Endothelial cell of umbilical vein (primary cell): ENCODE measurements at regions not wholly inside any gene's neighbourhood (a gene's known extent, or its start where the extent isn't known, plus 50 kb on each side); places are given as distances from the start of the nearest gene placed in this dataset.

ENCODE experiments used
- BruUV-seq: library from RNA; stranded (reverse); fragments of 400-500 nt; replicated peaks from 2 replicates; lab custom pipeline; 2021; lab: Mats Ljungman, UMichigan
- CTCF ChIA-PET: fragments of 300-600, 350-600 bp; sonication (Branson Sonifier 250); formaldehyde crosslinking; loops from one replicate; lab custom pipeline; 2021; ENCODE audit warnings: antibody characterized with exemption, inconsistent platforms; lab: Charles Lee
- POLR2A ChIA-PET: fragments of 300-600, 350-600 bp; sonication (Branson Sonifier 250); formaldehyde crosslinking; loops from one replicate; lab custom pipeline; 2021; ENCODE audit warnings: antibody characterized with exemption, inconsistent platforms; lab: Charles Lee
- DNase-seq: peaks from one replicate; pipeline ENCODE4 v3.0.0-alpha.2; 2011; ENCODE audit warnings: low read depth, low spot score
- FAIRE-seq: peaks from 2 replicates; lab custom pipeline; 2011; peaks lifted over from hg19 to GRCh38; lab: Jason Lieb, UNC
- H2AFZ ChIP-seq: 2 replicates; pipeline ENCODE4 v1.6.0; 2012; ENCODE audit warnings: low read depth, low read length, control low read depth, inconsistent platforms
- H3K27ac ChIP-seq: 2 replicates; pipeline ENCODE4 v1.5.1; 2011; ENCODE audit warnings: low read depth, mild to moderate bottlenecking, control low read depth, low read length, moderate library complexity; ENCODE audit not compliant: insufficient read depth
- H3K27me3 ChIP-seq, 2 experiments: 2 replicates each; pipeline versions ENCODE4 v1.6.0 to v1.6.1; 2011; ENCODE audit warnings: low read length in 2 of 2, mixed read lengths in 1 of 2; ENCODE audit not compliant: control insufficient read depth in 2 of 2, insufficient read depth in 2 of 2
- H3K36me3 ChIP-seq, 2 experiments: 2 replicates in 1 of 2; 3 replicates in 1 of 2; pipeline ENCODE4 v1.5.1; 2011; ENCODE audit warnings: low read length in 2 of 2, mild to moderate bottlenecking in 1 of 2, moderate library complexity in 1 of 2; ENCODE audit not compliant: control insufficient read depth in 2 of 2, insufficient read depth in 2 of 2; ENCODE audit errors: extremely low read depth in 1 of 2
- H3K4me1 ChIP-seq: 3 replicates; pipeline ENCODE4 v1.5.1; 2011; ENCODE audit warnings: mild to moderate bottlenecking, low read length; ENCODE audit not compliant: control insufficient read depth, insufficient read depth; ENCODE audit errors: extremely low read depth
- H3K4me2 ChIP-seq: 2 replicates; pipeline ENCODE4 v1.6.1; 2011; ENCODE audit warnings: low read length, control low read depth, mixed read lengths; ENCODE audit not compliant: insufficient read depth
- H3K4me3 ChIP-seq, 3 experiments: fragments of 200-600 bp in 1 of 3; sonication (generic), shearing (Covaris generic) in 1 of 3; replicated peaks in 1 of 3; 2 replicates each; pipeline ENCODE4 v1.5.1; 2011 to 2016; ENCODE audit warnings: control low read depth in 3 of 3, low read length in 3 of 3, mild to moderate bottlenecking in 2 of 3, inconsistent platforms in 1 of 3, low read depth in 1 of 3, moderate library complexity in 1 of 3; ENCODE audit not compliant: insufficient read depth in 1 of 3
- H3K79me2 ChIP-seq: 2 replicates; pipeline ENCODE4 v1.6.0; 2012; ENCODE audit warnings: low read length, inconsistent platforms; ENCODE audit not compliant: control insufficient read depth, insufficient read depth
- H3K9ac ChIP-seq: replicated peaks from 2 replicates; pipeline ENCODE3; 2011; ENCODE audit warnings: low read length, control low read depth; ENCODE audit not compliant: insufficient read depth; ENCODE audit errors: extremely low read depth
- H3K9me1 ChIP-seq: replicated peaks from 3 replicates; pipeline ENCODE4 v1.6.0; 2011; ENCODE audit warnings: mild to moderate bottlenecking, low read length; ENCODE audit not compliant: control insufficient read depth, insufficient read depth; ENCODE audit errors: extremely low read depth
- H3K9me3 ChIP-seq: replicated peaks from 2 replicates; pipeline ENCODE4 v1.5.1; 2012; ENCODE audit warnings: low read length, inconsistent platforms; ENCODE audit not compliant: control insufficient read depth, insufficient read depth
- H4K20me1 ChIP-seq: replicated peaks from 2 replicates; pipeline ENCODE3; 2011; ENCODE audit warnings: mild to moderate bottlenecking, low read length; ENCODE audit not compliant: control insufficient read depth, insufficient read depth; ENCODE audit errors: extremely low read depth
- EZH2 ChIP-seq: IDR thresholded peaks from 2 replicates; pipeline ENCODE4 v1.6.1; 2012; ENCODE audit warnings: borderline replicate concordance, low read depth, mild to moderate bottlenecking, moderate library complexity, low read length, inconsistent platforms; ENCODE audit not compliant: severe bottlenecking
- FOS ChIP-seq: IDR thresholded peaks from 2 replicates; pipeline ENCODE4 v1.6.1; 2011; ENCODE audit warnings: mild to moderate bottlenecking, low read length, moderate library complexity, borderline replicate concordance; ENCODE audit not compliant: insufficient read depth
- GATA2 ChIP-seq: IDR thresholded peaks from 2 replicates; pipeline ENCODE4 v1.7.0; 2011; ENCODE audit warnings: low read depth, mild to moderate bottlenecking, moderate library complexity, mixed read lengths, low read length; ENCODE audit not compliant: insufficient read length, insufficient read depth
- JUN ChIP-seq: IDR thresholded peaks from 2 replicates; pipeline ENCODE4 v1.6.1; 2011; ENCODE audit warnings: borderline replicate concordance, low read depth; ENCODE audit not compliant: insufficient read length, insufficient read depth
- MAX ChIP-seq: IDR thresholded peaks from 2 replicates; pipeline ENCODE4 v1.6.1; 2011; ENCODE audit not compliant: insufficient read depth, insufficient read length
- MYC ChIP-seq: IDR thresholded peaks from one replicate; pipeline ENCODE4 v1.6.1; 2011; ENCODE audit warnings: mild to moderate bottlenecking, low read depth, low read length
- POLR2A ChIP-seq: IDR thresholded peaks from 2 replicates; pipeline ENCODE4 v1.6.1; 2012; ENCODE audit warnings: low read depth, mild to moderate bottlenecking, control low read depth, low read length
- POLR2AphosphoS5 ChIP-seq: IDR thresholded peaks from 2 replicates; pipeline ENCODE4 v1.6.1; 2012; ENCODE audit warnings: low read depth, mild to moderate bottlenecking, control low read depth, low read length, moderate library complexity; ENCODE audit not compliant: insufficient read depth
- dilution Hi-C: fragments of 300-500 bp; cut with MboI; formaldehyde crosslinking; loops from one replicate; pipeline ENCODE4 v1.15.0; 2019; ENCODE audit warnings: low sequenced_read_pairs; ENCODE audit not compliant: extremely low pct_ligation_motif_present
- intact Hi-C: fragments of 100-400 bp; cut with micrococcal nuclease; formaldehyde crosslinking; loops from one replicate; pipeline ENCODE4 v1.10.0; 2022
- TF ChIP-seq, protein P1 (sequence below), 2 donors: IDR thresholded peaks; 1 replicate in 1 of 2; 2 replicates in 1 of 2; pipeline ENCODE4 v1.5.1; 2011; ENCODE audit warnings: low read length in 2 of 2, mild to moderate bottlenecking in 2 of 2, moderate library complexity in 2 of 2, control low read depth in 1 of 2, inconsistent platforms in 1 of 2, low read depth in 1 of 2; ENCODE audit not compliant: insufficient read depth in 1 of 2; ENCODE audit errors: extremely low read depth in 1 of 2

- H3K27me3 ChIP-seq, result no peaks in the 10 kb centered on the region
- dilution Hi-C loops, result no loop called here
- H3K4me1 ChIP-seq, result no peaks in the 10 kb centered on the region
- no peaks in the 10 kb centered on the region for H3K36me3 ChIP-seq
- no peak overlapping the region for H3K27ac ChIP-seq
- no peaks in the 10 kb centered on the region for H3K9me1 ChIP-seq
- no peak overlapping the region for H3K4me3 ChIP-seq
- ChIA-PET CTCF (no interaction called here), POLR2A (no interaction called here)
- H3K9me3 ChIP-seq, result no peaks in the 10 kb centered on the region
- no peaks in the 10 kb centered on the region for H3K79me2 ChIP-seq
- FAIRE-seq (no peak), DNase-seq (no peak)
- no peak overlapping the region for H3K4me2 ChIP-seq
- H4K20me1 ChIP-seq, result no peaks in the 10 kb centered on the region
- H2AFZ ChIP-seq, result no peak overlapping the region
- TF ChIP-seq GATA2 (no peak), POLR2AphosphoS5 (no peak), FOS (no peak), MYC (no peak), MAX (no peak), POLR2A (no peak)
- intact Hi-C loops, result no loop called here
- no peak overlapping the region for H3K9ac ChIP-seq
- BruUV-seq, result no TSS peak
Observed at GRCh38 chr14:30034152-30034551, 106.5 kb upstream of the PRKD1 start.

DNA sequence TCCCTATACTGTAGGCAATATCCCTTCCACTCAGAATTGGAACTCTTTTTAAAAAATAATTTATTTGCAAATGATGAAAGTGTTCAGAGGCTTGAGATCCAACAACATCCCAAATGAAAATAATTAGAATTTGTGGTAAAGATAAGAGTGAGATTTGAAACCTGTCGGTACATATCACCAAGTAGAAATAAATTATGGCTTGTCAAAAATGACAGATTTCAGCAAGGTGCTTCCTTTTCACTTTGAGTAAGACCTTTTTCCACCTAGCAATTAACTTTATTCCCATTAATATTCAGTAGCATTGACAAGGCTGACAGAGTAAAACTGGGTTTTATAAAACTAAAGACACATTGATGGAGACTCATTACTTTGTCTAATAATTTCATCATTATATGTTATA is 107.7 kb upstream of the PRKD1 start:
- Histone ChIP-seq H3K4me3 (no peak overlapping the region), H3K9me3 (no peaks in the 10 kb centered on the region), H3K9me1 (no peaks in the 10 kb centered on the region), H4K20me1 (no peaks in the 10 kb centered on the region), H3K36me3 (no peaks in the 10 kb centered on the region), H3K4me1 (no peaks in the 10 kb centered on the region), H3K9ac (no peak overlapping the region), H3K27me3 (no peaks in the 10 kb centered on the region), H2AFZ (no peak overlapping the region), H3K4me2 (no peak overlapping the region), H3K27ac (no peak overlapping the region), H3K79me2 (no peaks in the 10 kb centered on the region)
- no TSS peak for BruUV-seq
- TF ChIP-seq EZH2 (no peak), JUN (no peak), MAX (no peak), FOS (no peak), GATA2 (no peak), POLR2A (no peak), MYC (no peak), POLR2AphosphoS5 (no peak)
- TF ChIP-seq, protein P1, sequence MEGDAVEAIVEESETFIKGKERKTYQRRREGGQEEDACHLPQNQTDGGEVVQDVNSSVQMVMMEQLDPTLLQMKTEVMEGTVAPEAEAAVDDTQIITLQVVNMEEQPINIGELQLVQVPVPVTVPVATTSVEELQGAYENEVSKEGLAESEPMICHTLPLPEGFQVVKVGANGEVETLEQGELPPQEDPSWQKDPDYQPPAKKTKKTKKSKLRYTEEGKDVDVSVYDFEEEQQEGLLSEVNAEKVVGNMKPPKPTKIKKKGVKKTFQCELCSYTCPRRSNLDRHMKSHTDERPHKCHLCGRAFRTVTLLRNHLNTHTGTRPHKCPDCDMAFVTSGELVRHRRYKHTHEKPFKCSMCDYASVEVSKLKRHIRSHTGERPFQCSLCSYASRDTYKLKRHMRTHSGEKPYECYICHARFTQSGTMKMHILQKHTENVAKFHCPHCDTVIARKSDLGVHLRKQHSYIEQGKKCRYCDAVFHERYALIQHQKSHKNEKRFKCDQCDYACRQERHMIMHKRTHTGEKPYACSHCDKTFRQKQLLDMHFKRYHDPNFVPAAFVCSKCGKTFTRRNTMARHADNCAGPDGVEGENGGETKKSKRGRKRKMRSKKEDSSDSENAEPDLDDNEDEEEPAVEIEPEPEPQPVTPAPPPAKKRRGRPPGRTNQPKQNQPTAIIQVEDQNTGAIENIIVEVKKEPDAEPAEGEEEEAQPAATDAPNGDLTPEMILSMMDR (IDR thresholded peaks at IDR 0.05; ENCODE audit: extremely low read depth in 1 of 2, insufficient read depth in 1 of 2, low read depth in 1 of 2, low read length in 2 of 2), result no peak
- POLR2A ChIA-PET, result no interaction called here
- DNase-seq (no peak), FAIRE-seq (no peak)
- dilution Hi-C loops, result no loop called here
- CTCF ChIA-PET, result no interaction called here
- intact Hi-C loops, result no loop called here
